ENCODE measurements at regions not wholly inside any gene's neighbourhood (a gene's known extent, or its start where the extent isn't known, plus 50 kb on each side); places are given as distances from the start of the nearest gene placed in this dataset.

- H4K20me1 ChIP-seq (ENCODE audit: insufficient read depth, low read length), result no peaks in the 10 kb centered on the region
- H3F3A ChIP-seq (ENCODE audit: insufficient read depth, low read length), result no peaks in the 10 kb centered on the region
- H3K4me3 ChIP-seq (ENCODE audit: low read length), result no peak overlapping the region
- no peak for TF ChIP-seq EZH2 (optimal IDR thresholded peaks at IDR 0.05; ENCODE audit: low read depth, low read length)
- TF ChIP-seq, protein P1, sequence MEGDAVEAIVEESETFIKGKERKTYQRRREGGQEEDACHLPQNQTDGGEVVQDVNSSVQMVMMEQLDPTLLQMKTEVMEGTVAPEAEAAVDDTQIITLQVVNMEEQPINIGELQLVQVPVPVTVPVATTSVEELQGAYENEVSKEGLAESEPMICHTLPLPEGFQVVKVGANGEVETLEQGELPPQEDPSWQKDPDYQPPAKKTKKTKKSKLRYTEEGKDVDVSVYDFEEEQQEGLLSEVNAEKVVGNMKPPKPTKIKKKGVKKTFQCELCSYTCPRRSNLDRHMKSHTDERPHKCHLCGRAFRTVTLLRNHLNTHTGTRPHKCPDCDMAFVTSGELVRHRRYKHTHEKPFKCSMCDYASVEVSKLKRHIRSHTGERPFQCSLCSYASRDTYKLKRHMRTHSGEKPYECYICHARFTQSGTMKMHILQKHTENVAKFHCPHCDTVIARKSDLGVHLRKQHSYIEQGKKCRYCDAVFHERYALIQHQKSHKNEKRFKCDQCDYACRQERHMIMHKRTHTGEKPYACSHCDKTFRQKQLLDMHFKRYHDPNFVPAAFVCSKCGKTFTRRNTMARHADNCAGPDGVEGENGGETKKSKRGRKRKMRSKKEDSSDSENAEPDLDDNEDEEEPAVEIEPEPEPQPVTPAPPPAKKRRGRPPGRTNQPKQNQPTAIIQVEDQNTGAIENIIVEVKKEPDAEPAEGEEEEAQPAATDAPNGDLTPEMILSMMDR (IDR thresholded peaks at IDR 0.05; ENCODE audit: low read length), result no peak
- no peak for TF ChIP-seq EZH2phosphoT487 (IDR thresholded peaks at IDR 0.05; ENCODE audit: low read length)
- no peak overlapping the region for H3K4me2 ChIP-seq (ENCODE audit: low read depth, low read length)
- H3K27ac ChIP-seq (ENCODE audit: low read length), result no peak overlapping the region
- no peaks in the 10 kb centered on the region for H3K79me2 ChIP-seq (ENCODE audit: low read length)
- no peak overlapping the region for H2AFZ ChIP-seq (ENCODE audit: low read length)
- peaks cover 11% of the 10 kb centered on the region; the same call in 1 of the 2 replicates for H3K27me3 ChIP-seq (replicated peaks; ENCODE audit: insufficient read depth, low read length)
- no peak overlapping the region for H3K9ac ChIP-seq (ENCODE audit: low read length)
- no peak for DNase-seq
- no peaks in the 10 kb centered on the region for H3K9me3 ChIP-seq (replicated peaks; ENCODE audit: insufficient read depth, low read length)
- H3K36me3 ChIP-seq (replicated peaks; ENCODE audit: insufficient read depth, low read length), result no peaks in the 10 kb centered on the region
- H3K9me2 ChIP-seq (replicated peaks; ENCODE audit: insufficient read depth, low read length), result no peaks in the 10 kb centered on the region
- no peaks in the 10 kb centered on the region for H3K4me1 ChIP-seq (ENCODE audit: low read length)
Measured at GRCh38 chr19:31708520-31708919, 359.3 kb upstream of the TSHZ3 start.

- no peak overlapping the region for H3K27ac ChIP-seq (ENCODE audit: low read length)
- no peak for TF ChIP-seq EZH2 (optimal IDR thresholded peaks at IDR 0.05; ENCODE audit: low read depth, low read length)
- TF ChIP-seq EZH2phosphoT487 (IDR thresholded peaks at IDR 0.05; ENCODE audit: low read length), result no peak
- TF ChIP-seq, protein P1 (IDR thresholded peaks at IDR 0.05; ENCODE audit: low read length), result no peak
Measured at GRCh38 chr19:31709476-31709875, 360.2 kb upstream of the TSHZ3 start.

DNA sequence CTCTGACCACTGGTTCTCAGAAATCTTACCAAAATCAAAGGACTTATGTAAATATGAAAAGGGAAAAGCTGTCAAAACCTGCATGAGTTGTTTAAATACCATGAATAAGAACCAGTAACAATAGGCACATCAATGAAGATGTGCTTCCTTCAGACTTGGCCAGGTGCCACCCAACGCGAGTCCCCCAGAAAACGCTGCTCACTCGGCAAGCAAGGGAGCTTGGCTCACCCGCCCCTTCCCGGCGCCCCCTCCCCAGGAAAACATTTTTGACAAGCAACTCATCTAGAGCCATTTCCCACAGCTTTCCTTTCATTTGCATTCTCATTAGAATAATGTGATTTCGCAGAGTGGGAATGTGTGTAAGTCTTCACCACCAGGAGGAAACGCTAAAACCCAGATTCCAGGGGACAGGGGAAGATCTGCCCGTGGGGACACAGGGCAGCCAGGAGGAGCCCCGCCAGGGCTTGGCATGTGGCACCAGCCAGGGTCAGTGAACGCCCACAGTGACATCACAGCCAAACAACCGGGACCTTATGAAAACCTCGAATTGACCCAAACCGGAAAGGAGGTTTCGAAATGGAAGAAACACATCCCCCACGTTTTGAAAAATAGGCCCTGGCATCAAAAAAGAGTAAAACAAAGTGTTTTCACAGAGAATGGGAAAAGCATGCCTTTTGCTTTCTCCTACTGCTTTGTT lies 366.2 kb upstream of the TSHZ3 start:
- TF ChIP-seq EZH2phosphoT487 (IDR thresholded peaks at IDR 0.05; ENCODE audit: low read length), result no peak
- TF ChIP-seq, protein P1 (IDR thresholded peaks at IDR 0.05; ENCODE audit: low read length), result no peak
- TF ChIP-seq EZH2 (optimal IDR thresholded peaks at IDR 0.05; ENCODE audit: low read depth, low read length), result no peak
- peak overlapping the region; percentile 53 for H3K4me2 ChIP-seq (ENCODE audit: low read depth, low read length)
- no peaks in the 10 kb centered on the region for H3K79me2 ChIP-seq (ENCODE audit: low read length)
- no peaks in the 10 kb centered on the region for H3F3A ChIP-seq (ENCODE audit: insufficient read depth, low read length)
- H3K9me2 ChIP-seq (replicated peaks; ENCODE audit: insufficient read depth, low read length), result no peaks in the 10 kb centered on the region
- no peaks in the 10 kb centered on the region for H4K20me1 ChIP-seq (ENCODE audit: insufficient read depth, low read length)
- 0 out of 2 replicates have a peak overlapping the region, but pooled peaks have one; percentile 5 for H3K4me3 ChIP-seq (ENCODE audit: low read length)
- peaks cover 11% of the 10 kb centered on the region; the same call in 1 of the 2 replicates for H3K4me1 ChIP-seq (ENCODE audit: low read length)
- no peaks in the 10 kb centered on the region for H3K36me3 ChIP-seq (replicated peaks; ENCODE audit: insufficient read depth, low read length)
- peak; percentile 74 for DNase-seq
- peaks cover 47% of the 10 kb centered on the region for H3K27me3 ChIP-seq (replicated peaks; ENCODE audit: insufficient read depth, low read length)
- H2AFZ ChIP-seq (ENCODE audit: low read length), result no peak overlapping the region
- H3K27ac ChIP-seq (ENCODE audit: low read length), result peak overlapping the region; percentile 26; the same call in 1 of the 2 replicates
- no peaks in the 10 kb centered on the region for H3K9me3 ChIP-seq (replicated peaks; ENCODE audit: insufficient read depth, low read length)
- no peak overlapping the region for H3K9ac ChIP-seq (ENCODE audit: low read length)

More at GRCh38 chr19:31709476-31709875, 360.2 kb upstream of the TSHZ3 start:
- H3K4me3 ChIP-seq (ENCODE audit: low read length), result no peak overlapping the region
- H3K9me2 ChIP-seq (replicated peaks; ENCODE audit: insufficient read depth, low read length), result no peaks in the 10 kb centered on the region
- no peaks in the 10 kb centered on the region for H3K4me1 ChIP-seq (ENCODE audit: low read length)
- no peak overlapping the region for H3K4me2 ChIP-seq (ENCODE audit: low read depth, low read length)
- H3K27me3 ChIP-seq (replicated peaks; ENCODE audit: insufficient read depth, low read length), result peaks cover 11% of the 10 kb centered on the region; the same call in 1 of the 2 replicates
- no peaks in the 10 kb centered on the region for H3K36me3 ChIP-seq (replicated peaks; ENCODE audit: insufficient read depth, low read length)
- H3K79me2 ChIP-seq (ENCODE audit: low read length), result no peaks in the 10 kb centered on the region
- no peaks in the 10 kb centered on the region for H3F3A ChIP-seq (ENCODE audit: insufficient read depth, low read length)
- DNase-seq, result no peak
- no peak overlapping the region for H3K9ac ChIP-seq (ENCODE audit: low read length)
- H3K9me3 ChIP-seq (replicated peaks; ENCODE audit: insufficient read depth, low read length), result no peaks in the 10 kb centered on the region
- H4K20me1 ChIP-seq (ENCODE audit: insufficient read depth, low read length), result no peaks in the 10 kb centered on the region
- H2AFZ ChIP-seq (ENCODE audit: low read length), result no peak overlapping the region

Data from MM.1S (cell line).